Kidney epithelial cell (primary cell): ENCODE measurements at regions not wholly inside any gene's neighbourhood (a gene's known extent, or its start where the extent isn't known, plus 50 kb on each side); places are given as distances from the start of the nearest gene placed in this dataset.

Experiments used
- DNase-seq: peaks from one replicate; pipeline ENCODE4 v3.0.0-alpha.2; 2010; ENCODE audit warnings: low read depth
- H3K27me3 ChIP-seq: 2 replicates; pipeline ENCODE4 v1.6.0; 2011; ENCODE audit warnings: low read length; ENCODE audit not compliant: control insufficient read depth, insufficient read depth
- H3K36me3 ChIP-seq: 2 replicates; pipeline ENCODE4 v1.5.1; 2011; ENCODE audit warnings: low read length; ENCODE audit not compliant: control insufficient read depth, insufficient read depth
- H3K4me3 ChIP-seq: 2 replicates; pipeline ENCODE4 v1.5.1; 2011; ENCODE audit warnings: low read depth, mild to moderate bottlenecking, control low read depth, low read length
- TF ChIP-seq, protein P1 (sequence below): IDR thresholded peaks from 2 replicates; pipeline ENCODE4 v1.5.1; 2011; ENCODE audit warnings: mild to moderate bottlenecking, moderate library complexity, low read length, control low read depth, inconsistent platforms; ENCODE audit not compliant: insufficient read depth, poor library complexity, severe bottlenecking

GRCh38 chr10:29007370-29007747, 281.5 kb upstream of the LYZL1 start:
- H3K4me3 ChIP-seq = no peak overlapping the region
- H3K36me3 ChIP-seq = no peaks in the 10 kb centered on the region
- TF ChIP-seq, protein P1, sequence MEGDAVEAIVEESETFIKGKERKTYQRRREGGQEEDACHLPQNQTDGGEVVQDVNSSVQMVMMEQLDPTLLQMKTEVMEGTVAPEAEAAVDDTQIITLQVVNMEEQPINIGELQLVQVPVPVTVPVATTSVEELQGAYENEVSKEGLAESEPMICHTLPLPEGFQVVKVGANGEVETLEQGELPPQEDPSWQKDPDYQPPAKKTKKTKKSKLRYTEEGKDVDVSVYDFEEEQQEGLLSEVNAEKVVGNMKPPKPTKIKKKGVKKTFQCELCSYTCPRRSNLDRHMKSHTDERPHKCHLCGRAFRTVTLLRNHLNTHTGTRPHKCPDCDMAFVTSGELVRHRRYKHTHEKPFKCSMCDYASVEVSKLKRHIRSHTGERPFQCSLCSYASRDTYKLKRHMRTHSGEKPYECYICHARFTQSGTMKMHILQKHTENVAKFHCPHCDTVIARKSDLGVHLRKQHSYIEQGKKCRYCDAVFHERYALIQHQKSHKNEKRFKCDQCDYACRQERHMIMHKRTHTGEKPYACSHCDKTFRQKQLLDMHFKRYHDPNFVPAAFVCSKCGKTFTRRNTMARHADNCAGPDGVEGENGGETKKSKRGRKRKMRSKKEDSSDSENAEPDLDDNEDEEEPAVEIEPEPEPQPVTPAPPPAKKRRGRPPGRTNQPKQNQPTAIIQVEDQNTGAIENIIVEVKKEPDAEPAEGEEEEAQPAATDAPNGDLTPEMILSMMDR = no peak
- no peak for DNase-seq
- H3K27me3 ChIP-seq = no peaks in the 10 kb centered on the region

GRCh38 chr10:29007748-29008610, 280.9 kb upstream of the LYZL1 start:
- H3K4me3 ChIP-seq = no peak overlapping the region
- no peaks in the 10 kb centered on the region for H3K27me3 ChIP-seq
- no peak for DNase-seq
- H3K36me3 ChIP-seq = no peaks in the 10 kb centered on the region
- TF ChIP-seq, protein P1 = no peak

GRCh38 chr10:29009464-29009863, 279.4 kb upstream of the LYZL1 start:
- no peaks in the 10 kb centered on the region for H3K27me3 ChIP-seq
- TF ChIP-seq, protein P1 = no peak
- H3K36me3 ChIP-seq = no peaks in the 10 kb centered on the region
- DNase-seq = no peak
- H3K4me3 ChIP-seq = no peak overlapping the region

- TF ChIP-seq, protein P1 = no peak
- no peak overlapping the region for H3K4me3 ChIP-seq
Measured at GRCh38 chr10:29011516-29011915, 277.4 kb upstream of the LYZL1 start.

DNA sequence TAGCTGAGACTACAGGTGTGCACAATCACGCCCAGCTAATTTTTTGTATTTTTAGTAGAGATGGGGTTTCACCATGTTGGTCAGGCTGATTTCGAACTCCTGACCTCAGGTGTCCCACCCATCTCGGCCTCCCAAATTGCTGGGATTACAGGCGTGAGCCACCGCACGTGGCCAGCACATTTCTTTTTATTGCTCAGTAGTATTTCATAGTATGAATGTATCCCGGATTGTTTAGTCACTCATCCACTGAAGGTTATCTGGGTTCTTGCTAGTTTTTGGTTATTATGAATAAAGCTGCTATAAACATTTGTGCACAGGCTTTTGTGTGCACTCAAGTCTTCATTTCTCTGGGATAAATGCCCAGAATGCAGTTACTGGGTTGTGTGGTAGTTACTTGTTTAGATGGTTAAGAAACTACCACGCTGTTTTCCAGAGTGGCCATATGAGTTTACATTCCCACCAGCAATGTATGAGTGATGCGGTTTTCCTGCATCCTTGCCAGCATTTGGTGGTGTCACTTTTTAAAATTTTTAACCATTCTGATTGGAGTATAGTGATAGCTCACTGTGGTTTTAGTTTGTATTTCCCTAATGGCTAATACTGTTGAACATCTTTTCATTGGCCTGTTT, 275.8 kb upstream of the LYZL1 start:
- Histone ChIP-seq H3K27me3 (no peaks in the 10 kb centered on the region), H3K36me3 (no peaks in the 10 kb centered on the region), H3K4me3 (no peak overlapping the region)
- no peak for DNase-seq
- TF ChIP-seq, protein P1 = no peak

More at GRCh38 chr10:29011516-29011915, 277.4 kb upstream of the LYZL1 start:
- Histone ChIP-seq H3K27me3 (no peaks in the 10 kb centered on the region), H3K36me3 (no peaks in the 10 kb centered on the region)
- no peak for DNase-seq
